ENCODE measurements at regions not wholly inside any gene's neighbourhood (a gene's known extent, or its start where the extent isn't known, plus 50 kb on each side); places are given as distances from the start of the nearest gene placed in this dataset.
"Not testable (repeated sequence)": the region's sequence is repeated elsewhere in the genome, so short reads cannot be mapped to it uniquely, and the experiment has no call there.

GRCh38 chr1:221972276-221973235 lies 230.7 kb upstream of the DUSP10 start:
- H3K9ac ChIP-seq (ENCODE audit: low read length): no peak overlapping the region
- TF ChIP-seq EZH2phosphoT487 (IDR thresholded peaks at IDR 0.05; ENCODE audit: low read depth): no peak
- TF ChIP-seq, protein P1, sequence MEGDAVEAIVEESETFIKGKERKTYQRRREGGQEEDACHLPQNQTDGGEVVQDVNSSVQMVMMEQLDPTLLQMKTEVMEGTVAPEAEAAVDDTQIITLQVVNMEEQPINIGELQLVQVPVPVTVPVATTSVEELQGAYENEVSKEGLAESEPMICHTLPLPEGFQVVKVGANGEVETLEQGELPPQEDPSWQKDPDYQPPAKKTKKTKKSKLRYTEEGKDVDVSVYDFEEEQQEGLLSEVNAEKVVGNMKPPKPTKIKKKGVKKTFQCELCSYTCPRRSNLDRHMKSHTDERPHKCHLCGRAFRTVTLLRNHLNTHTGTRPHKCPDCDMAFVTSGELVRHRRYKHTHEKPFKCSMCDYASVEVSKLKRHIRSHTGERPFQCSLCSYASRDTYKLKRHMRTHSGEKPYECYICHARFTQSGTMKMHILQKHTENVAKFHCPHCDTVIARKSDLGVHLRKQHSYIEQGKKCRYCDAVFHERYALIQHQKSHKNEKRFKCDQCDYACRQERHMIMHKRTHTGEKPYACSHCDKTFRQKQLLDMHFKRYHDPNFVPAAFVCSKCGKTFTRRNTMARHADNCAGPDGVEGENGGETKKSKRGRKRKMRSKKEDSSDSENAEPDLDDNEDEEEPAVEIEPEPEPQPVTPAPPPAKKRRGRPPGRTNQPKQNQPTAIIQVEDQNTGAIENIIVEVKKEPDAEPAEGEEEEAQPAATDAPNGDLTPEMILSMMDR (IDR thresholded peaks at IDR 0.05; ENCODE audit: low read depth, low read length): no peak
- no peak overlapping the region for H3K4me3 ChIP-seq (ENCODE audit: low read length)
- H3K36me3 ChIP-seq (replicated peaks; ENCODE audit: low read depth, low read length): no peaks in the 10 kb centered on the region
- H3K79me2 ChIP-seq (ENCODE audit: low read length): no peaks in the 10 kb centered on the region
- H3K9me3 ChIP-seq (ENCODE audit: insufficient read depth, low read length): no peaks in the 10 kb centered on the region
- H3K27ac ChIP-seq (ENCODE audit: low read length): no peak overlapping the region
- H3K27me3 ChIP-seq (ENCODE audit: low read depth, low read length): no peaks in the 10 kb centered on the region
- H2AFZ ChIP-seq (ENCODE audit: low read depth, low read length): no peak overlapping the region
- no peak overlapping the region for H3K4me2 ChIP-seq (ENCODE audit: low read length)
- H4K20me1 ChIP-seq (ENCODE audit: insufficient read depth, low read length): no peaks in the 10 kb centered on the region
- no peaks in the 10 kb centered on the region for H3K4me1 ChIP-seq (ENCODE audit: low read length)

DNA sequence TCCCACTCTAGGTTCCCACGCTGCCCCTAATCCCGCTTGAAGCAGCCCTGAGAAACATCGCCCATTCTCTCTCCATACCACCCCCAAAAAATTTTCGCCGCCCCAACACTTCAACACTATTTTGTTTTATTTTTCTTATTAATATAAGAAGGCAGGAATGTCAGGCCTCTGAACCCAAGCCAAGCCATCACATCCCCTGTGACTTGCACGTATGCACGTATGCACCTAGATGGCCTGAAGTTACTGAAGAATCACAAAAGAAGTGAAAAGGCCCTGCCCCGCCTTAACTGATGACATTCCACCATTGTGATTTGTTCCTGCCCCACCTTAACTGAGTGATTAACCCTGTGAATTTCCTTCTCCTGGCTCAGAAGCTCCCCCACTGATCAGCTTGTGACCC lies 229.1 kb upstream of the DUSP10 start:
- not testable (repeated sequence) for H3K4me1 ChIP-seq (ENCODE audit: low read length); H3K4me2 ChIP-seq (ENCODE audit: low read length); H3K36me3 ChIP-seq (replicated peaks; ENCODE audit: low read depth, low read length); H3K79me2 ChIP-seq (ENCODE audit: low read length); H3K27ac ChIP-seq (ENCODE audit: low read length); H3K9me3 ChIP-seq (ENCODE audit: insufficient read depth, low read length); H4K20me1 ChIP-seq (ENCODE audit: insufficient read depth, low read length); H3K27me3 ChIP-seq (ENCODE audit: low read depth, low read length); H2AFZ ChIP-seq (ENCODE audit: low read depth, low read length); H3K9ac ChIP-seq (ENCODE audit: low read length); H3K4me3 ChIP-seq (ENCODE audit: low read length)

DNA sequence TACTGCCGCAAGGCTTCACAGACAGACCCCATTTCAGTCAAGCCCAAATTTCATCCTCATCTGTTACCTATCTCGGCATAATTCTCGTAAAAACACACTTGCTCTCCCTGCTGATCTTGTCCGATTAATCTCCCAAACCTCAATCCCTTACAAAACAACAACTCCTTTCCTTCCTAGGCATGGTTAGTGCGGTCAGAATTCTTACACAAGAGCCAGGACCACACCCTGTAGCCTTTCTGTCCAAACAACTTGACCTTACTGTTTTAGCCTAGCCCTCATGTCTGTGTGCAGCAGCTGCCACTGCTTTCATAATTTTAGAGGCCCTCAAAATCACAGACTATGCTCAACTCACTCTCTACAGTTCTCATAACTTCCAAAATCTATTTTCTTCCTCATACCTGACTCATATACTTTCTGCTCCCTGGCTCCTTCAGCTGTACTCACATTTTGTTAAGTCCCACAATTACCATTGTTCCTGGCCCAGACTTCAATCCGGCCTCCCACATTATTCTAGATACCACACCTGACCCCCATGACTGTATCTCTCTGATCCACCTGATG lies 227.5 kb upstream of the DUSP10 start:
- H3K36me3 ChIP-seq (replicated peaks; ENCODE audit: low read depth, low read length); H3K27ac ChIP-seq (ENCODE audit: low read length); H2AFZ ChIP-seq (ENCODE audit: low read depth, low read length); H4K20me1 ChIP-seq (ENCODE audit: insufficient read depth, low read length); H3K9me3 ChIP-seq (ENCODE audit: insufficient read depth, low read length); H3K4me1 ChIP-seq (ENCODE audit: low read length); H3K79me2 ChIP-seq (ENCODE audit: low read length); H3K9ac ChIP-seq (ENCODE audit: low read length); H3K4me3 ChIP-seq (ENCODE audit: low read length); H3K4me2 ChIP-seq (ENCODE audit: low read length); H3K27me3 ChIP-seq (ENCODE audit: low read depth, low read length): not testable (repeated sequence)

DNA sequence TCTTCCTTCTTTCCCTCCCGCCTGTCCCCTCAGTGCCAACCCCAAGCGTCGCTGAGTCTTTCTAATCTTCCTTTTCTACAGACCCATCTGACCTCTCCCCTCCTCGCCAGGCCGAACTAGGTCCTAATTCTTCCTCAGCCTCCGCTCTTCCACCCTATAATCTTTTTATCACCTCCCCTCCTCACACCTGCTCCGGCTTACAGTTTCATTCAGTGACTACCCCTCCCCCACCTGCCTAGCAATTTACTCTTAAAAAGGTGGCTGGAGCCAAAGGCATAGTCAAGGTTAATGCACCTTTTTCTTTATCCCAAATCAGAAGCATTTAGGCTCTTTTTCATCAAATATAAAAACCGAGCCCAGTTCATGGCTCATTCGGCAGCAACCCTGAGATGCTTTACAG lies 225.6 kb upstream of the DUSP10 start:
- H3K4me3 ChIP-seq (ENCODE audit: low read length); H3K9ac ChIP-seq (ENCODE audit: low read length); H3K36me3 ChIP-seq (replicated peaks; ENCODE audit: low read depth, low read length); H3K4me1 ChIP-seq (ENCODE audit: low read length); H3K79me2 ChIP-seq (ENCODE audit: low read length); H4K20me1 ChIP-seq (ENCODE audit: insufficient read depth, low read length); H3K27ac ChIP-seq (ENCODE audit: low read length); H2AFZ ChIP-seq (ENCODE audit: low read depth, low read length); H3K4me2 ChIP-seq (ENCODE audit: low read length); H3K27me3 ChIP-seq (ENCODE audit: low read depth, low read length); H3K9me3 ChIP-seq (ENCODE audit: insufficient read depth, low read length): not testable (repeated sequence)

DNA sequence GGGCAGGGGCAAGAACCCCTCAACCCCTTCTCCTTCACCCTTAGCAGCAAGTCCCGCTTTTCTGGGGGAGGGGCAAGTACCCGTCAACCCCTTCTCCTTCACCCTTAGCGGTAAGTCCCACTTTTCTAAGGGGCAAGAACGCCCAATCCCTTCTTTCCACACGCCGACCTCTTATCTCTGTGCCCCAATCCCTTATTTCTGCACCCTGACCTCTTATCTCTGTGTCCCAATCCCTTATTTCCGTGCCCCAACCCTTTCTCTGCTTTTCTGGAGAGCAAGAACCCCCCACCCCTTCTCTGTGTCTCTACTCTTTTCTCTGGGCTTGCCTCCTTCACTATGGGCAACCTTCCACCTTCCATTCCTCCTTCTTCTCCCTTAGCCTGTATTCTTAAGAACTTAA lies 225.0 kb upstream of the DUSP10 start:
- not testable (repeated sequence) for H4K20me1 ChIP-seq (ENCODE audit: insufficient read depth, low read length); H3K27me3 ChIP-seq (ENCODE audit: low read depth, low read length); H3K36me3 ChIP-seq (replicated peaks; ENCODE audit: low read depth, low read length); H3K9me3 ChIP-seq (ENCODE audit: insufficient read depth, low read length); H3K4me3 ChIP-seq (ENCODE audit: low read length); H3K79me2 ChIP-seq (ENCODE audit: low read length); H3K27ac ChIP-seq (ENCODE audit: low read length); H3K4me2 ChIP-seq (ENCODE audit: low read length); H2AFZ ChIP-seq (ENCODE audit: low read depth, low read length); H3K4me1 ChIP-seq (ENCODE audit: low read length); H3K9ac ChIP-seq (ENCODE audit: low read length)

DNA sequence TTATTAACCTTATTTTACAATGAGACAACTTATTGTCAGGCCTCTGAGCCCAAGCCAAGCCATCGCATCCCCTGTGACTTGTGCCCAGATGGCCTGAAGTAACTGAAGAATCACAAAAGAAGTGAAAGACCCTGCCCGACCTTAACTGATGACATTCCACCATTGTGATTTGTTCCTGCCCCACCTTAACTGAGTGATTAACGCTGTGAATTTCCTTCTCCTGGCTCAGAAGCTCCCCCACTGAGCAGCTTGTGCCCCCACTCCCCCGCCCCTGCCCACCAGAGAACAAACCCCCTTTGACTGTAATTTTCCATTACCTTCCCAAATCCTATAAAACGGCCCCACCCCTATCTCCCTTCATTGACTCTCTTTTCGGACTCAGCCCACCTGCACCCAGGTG lies 224.0 kb upstream of the DUSP10 start:
- H3K4me1 ChIP-seq (ENCODE audit: low read length): peaks cover 16% of the 10 kb centered on the region
- H3K9ac ChIP-seq (ENCODE audit: low read length); H3K36me3 ChIP-seq (replicated peaks; ENCODE audit: low read depth, low read length); H4K20me1 ChIP-seq (ENCODE audit: insufficient read depth, low read length); H2AFZ ChIP-seq (ENCODE audit: low read depth, low read length); H3K4me2 ChIP-seq (ENCODE audit: low read length); H3K27me3 ChIP-seq (ENCODE audit: low read depth, low read length); H3K9me3 ChIP-seq (ENCODE audit: insufficient read depth, low read length); H3K79me2 ChIP-seq (ENCODE audit: low read length); H3K4me3 ChIP-seq (ENCODE audit: low read length); H3K27ac ChIP-seq (ENCODE audit: low read length): not testable (repeated sequence)
